ENCODE measurements at regions not wholly inside any gene's neighbourhood (a gene's known extent, or its start where the extent isn't known, plus 50 kb on each side); places are given as distances from the start of the nearest gene placed in this dataset.
"Not testable (repeated sequence)": the region's sequence is repeated elsewhere in the genome, so short reads cannot be mapped to it uniquely, and the experiment has no call there.

DNA sequence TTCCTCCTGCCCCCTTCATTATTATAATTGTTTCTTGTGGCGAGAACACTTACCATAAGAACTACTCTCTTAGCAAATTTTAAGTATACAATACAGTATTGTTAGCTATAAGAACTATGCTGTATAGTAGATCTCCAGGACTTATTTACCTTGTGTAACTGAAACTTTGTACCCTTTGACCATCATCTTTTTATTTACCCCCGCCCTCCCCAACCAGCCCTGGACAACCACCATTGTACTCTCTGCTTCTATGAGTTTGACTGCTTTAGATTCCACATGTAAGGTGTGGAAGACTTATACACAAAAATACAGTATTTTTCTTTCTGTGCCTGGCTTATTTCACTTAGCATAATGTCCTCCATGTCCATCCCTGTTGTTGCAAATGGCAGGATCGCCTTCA lies 161.1 kb downstream of the PHF8 start:
- no peak for FAIRE-seq
- DNase-seq (ENCODE audit: insufficient read length, low spot score): no peak

DNA sequence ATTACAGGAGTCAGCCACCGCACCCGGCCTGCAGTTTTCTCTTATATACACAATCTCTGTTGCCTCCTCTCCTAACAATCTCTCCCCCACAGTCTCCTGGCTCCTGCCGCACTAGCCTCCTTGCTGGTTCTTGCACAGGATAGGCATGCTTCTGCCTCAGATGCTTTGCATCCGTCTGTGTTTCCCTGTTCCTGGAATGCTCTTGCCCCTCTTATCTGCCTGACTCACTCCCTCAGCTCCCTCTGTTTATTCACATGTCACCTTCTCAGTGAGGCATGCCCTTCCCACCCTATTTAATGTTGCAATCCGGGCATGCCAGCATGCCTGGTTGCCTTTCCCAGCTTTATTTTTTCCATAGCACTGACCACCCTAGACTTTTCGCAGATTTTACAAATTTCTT lies 161.9 kb downstream of the PHF8 start:
- no peak for FAIRE-seq

DNA sequence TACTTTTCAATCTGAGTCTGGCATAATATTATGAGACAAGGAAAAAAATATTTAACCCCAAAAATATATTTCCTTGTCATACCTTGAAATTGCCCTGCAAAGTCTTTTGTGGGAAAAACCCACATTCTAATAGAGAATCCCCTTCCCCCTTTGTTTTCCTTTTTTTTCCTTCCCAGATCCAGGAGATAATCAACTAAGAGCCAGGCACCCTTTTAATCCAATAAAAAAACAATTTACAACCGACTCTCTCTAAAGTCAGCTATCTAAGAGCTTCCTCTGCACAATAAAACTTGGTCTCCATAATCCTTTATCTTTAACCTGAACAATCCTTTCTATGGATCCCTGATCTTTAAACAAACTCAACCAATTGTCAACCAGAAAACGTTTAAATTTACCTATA lies 163.5 kb downstream of the PHF8 start:
- DNase-seq (ENCODE audit: insufficient read length, low spot score); FAIRE-seq: not testable (repeated sequence)

More for the DNA sequence above, 161.9 kb downstream of the PHF8 start:
- DNase-seq (ENCODE audit: insufficient read length, low spot score): no peak

DNA sequence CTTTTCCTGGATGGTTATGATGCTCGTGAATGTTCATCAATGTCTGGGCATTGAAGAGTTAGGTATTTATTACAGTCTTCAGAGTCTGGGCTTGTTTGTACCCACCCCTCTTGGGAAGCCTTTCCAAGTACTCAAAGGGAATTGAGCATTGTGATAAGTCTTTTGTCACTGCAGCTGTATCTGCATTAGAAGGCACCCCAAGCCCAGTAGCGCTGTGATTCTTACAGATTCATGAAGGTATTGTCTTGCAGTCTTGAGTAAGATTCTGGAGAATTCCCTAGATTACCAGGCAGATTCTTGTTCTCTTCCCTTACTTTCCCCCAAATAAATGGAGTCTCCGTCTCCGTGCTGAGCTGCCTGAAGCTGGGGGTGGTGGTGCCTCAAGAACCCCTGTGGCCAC lies 173.4 kb upstream of the HUWE1 start:
- DNase-seq (ENCODE audit: insufficient read length, low spot score): no peak
- FAIRE-seq: no peak

DNA sequence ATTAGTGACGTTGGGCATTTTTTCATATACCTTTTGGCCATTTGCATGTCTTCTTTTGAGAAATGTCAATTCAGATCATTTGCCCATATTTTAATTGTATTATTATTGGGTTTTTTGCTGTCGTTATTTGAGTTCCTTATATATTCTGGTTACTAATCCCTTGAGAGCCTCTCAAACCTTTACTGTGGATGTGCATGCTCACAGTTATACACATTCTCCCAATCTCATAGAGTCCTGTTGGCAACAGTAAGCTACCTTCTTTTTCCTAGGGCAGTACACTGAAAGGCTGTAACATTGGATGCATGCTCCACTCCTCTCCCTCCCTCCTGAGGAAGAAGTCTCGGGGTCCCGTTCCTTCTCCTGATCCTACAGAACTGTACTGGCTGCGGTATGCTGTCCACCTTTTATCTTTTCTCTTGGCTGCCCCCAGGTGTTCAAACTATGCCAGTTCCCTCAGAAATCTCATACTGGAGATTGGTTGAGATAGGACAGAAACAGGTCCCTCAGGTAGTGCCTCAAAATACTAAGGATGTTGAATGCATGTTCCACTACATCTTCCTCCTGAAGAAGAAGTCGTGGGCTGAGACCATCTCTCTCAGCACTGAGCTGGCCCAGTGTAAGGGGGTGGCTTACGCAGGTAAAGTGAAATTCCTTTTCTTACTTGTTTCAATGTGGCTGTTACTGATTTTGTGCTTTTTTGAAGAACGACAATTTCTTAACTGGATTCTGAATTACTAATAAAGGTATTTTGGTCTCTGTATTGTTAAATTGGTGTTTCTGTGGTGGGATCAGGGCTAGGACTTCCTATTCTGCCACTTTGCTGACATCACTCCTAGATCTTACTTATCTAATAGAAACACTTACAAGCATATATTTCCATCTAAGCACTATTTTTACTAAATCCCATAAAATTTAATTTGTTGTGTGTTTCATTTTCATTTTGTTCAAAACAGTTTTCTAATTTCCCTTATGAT lies 145.4 kb upstream of the HUWE1 start:
- DNase-seq (ENCODE audit: insufficient read length, low spot score): peak; percentile 11
- no peak for FAIRE-seq

DNA sequence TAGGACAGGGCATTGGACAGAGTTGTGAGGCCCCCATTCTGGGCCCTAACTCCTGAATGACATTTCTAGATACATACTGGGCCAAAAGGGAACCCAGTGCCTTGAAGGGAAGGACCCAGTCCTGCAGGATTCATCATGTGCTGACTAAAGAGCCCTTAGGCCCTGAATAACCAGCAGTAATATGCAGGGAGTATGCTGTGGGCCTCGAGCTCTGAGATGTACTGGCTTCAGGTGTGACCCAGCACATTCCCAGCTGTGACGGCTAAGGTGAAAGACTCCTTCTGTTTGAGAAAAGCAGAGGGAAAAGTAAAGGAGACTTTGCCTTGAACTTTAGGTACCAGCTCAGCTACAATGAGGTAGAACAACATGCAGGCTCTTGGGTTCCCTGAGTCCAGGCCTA lies 138.2 kb upstream of the HUWE1 start:
- FAIRE-seq (no peak), DNase-seq (ENCODE audit: insufficient read length, low spot score) (no peak)

DNA sequence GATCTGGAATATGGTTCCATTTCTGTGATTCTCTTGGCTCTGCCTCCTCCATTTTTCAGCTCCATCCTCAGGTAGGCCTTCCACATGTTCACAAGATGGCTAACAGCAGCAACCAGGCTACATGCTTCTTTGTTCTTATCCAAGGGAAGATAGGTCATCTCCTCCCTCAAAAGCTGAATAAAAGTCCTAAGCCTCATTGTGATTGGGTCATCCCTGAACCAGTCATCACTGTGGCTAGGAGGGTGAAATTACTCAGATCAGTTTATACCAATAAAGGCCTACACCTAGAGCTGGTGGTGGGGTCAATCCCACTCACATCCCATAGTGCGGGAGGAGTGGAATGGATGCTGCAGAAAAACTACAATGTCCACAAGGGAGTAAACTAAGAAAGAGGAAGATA lies 131.6 kb upstream of the HUWE1 start:
- not testable (repeated sequence) for DNase-seq (ENCODE audit: insufficient read length, low spot score); FAIRE-seq

DNA sequence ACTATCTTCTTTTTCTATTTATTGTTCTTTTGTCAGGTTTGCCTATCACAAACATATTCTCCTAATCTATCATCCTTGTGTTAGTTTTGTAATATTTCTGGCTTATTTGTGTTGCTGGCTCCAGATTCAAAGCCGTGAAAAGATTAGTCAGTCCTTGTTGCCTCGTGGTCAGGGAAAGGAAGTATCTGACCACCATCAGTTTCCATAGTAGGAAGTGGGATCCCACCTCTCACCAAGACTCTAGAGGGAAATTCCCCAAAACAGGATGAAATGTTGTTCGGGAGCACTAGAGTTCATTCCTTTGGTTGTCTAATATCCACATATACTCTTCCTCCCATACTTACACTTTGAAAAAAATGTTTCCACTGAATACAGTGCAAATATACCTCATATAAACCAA lies 131.0 kb upstream of the HUWE1 start:
- FAIRE-seq (no peak), DNase-seq (ENCODE audit: insufficient read length, low spot score) (no peak)

DNA sequence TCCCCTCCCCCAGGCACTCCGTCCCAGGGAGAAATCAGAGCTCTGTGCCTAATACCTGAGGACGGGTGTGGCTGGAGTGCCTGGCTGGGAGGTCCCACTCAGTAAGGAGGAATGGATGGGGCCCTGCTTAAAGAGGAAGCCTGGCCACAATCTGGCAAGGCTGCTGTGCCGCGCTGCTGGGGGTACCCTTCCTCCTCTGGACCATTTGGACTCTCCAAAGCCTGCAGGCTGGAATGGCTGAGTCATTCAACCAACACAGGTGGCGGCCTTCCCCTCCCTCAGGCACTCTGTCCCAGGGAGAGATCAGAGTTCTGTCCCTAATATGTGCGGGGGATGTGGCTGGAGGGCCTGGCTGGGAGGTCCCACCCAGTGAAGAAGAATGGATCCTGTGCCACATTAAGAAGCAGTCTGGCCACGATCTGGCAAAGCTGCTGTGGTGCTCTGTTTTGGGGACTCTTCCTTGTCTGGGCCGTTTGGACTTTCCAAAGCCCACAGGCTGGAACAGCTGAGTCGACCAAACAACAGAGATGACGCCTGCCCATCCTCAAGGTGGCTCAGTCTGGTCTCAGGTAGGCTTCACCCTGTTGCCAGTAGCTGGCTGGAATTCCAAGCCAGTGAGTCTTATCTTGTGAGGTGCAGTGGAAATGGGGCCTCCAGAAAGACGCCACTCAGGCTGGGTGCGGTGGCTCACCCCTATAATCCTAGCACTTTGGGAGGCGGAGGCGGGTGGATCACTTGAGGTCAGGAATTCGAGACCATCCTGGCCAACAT lies 127.3 kb upstream of the HUWE1 start:
- DNase-seq (ENCODE audit: insufficient read length, low spot score) (no peak), FAIRE-seq (no peak)

DNA sequence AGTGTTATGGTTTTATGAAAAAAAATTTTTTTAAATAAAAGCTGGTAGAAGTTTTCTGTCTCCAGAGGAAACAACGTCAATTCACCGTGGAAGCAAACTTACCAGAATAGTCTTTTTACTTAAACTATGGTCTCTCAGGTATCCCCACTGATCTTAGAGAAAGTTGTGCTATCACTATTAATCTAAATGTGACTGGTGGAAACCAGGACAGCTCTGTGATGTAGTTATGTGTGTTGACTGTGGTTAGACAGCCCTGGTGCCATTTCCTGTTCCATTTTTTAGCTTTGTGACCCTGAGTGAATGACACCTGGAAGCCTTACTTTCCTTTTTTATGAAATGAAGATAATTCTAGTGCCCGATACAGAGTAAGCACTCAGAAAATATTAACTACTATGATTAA lies 111.8 kb upstream of the HUWE1 start:
- DNase-seq (ENCODE audit: insufficient read length, low spot score): no peak
- FAIRE-seq: no peak

DNA sequence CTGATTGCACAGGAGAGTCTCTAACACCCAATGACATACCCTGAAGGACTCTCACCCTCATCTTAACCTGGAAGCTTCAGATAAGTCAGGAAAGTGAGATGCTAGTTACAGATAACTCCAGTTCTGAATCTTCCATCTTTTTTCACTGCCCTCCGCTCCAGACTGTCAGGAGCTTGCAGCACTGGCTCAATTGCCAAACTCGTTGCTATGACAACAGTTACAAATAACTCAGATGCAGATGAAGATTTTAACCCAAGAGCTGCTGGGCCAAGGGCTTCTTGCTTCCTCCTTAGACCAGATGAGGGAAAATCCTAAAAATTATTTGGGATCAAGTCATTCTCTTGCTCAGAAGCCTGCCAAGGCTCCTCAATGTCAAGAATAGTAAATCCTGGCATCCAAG lies 109.1 kb upstream of the HUWE1 start:
- FAIRE-seq (no peak), DNase-seq (ENCODE audit: insufficient read length, low spot score) (no peak)

DNA sequence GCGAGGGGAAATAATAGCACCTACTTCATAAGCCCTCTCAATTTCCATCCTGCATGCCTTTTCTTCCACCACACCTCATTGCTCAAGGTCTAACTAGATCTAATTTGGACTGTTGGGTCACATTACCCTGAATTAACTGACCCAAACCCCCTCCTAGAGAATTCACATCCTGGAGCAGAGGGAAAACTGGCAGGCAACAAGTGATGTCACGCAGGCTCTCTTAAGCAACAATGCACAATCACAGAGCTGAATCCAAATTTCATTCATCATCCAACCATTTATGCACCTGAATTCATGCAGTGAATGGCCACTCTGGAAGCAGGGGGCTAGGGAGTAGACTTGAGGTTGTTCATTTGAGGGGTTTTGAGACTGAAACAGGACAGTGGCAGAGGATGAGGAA lies 107.7 kb upstream of the HUWE1 start:
- no peak for FAIRE-seq

DNA sequence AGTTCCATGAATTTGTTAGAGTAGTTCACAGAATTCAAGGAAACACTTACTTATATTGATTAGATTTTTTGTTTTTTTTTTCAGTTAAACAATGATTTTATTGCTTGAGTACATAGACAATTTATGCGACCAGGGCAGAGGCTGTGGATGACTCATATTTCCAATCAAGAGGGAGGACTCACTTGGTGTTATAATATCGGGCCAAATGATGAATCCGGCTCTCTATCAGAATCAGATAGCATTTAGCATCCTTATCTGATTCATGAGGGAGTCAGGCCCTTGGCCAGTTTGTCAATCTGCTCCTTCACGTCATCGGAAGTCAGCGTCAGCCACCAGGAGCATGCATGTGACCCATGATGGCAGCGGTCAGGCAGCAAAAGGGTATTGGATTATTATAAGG lies 82.3 kb upstream of the HUWE1 start:
- no peak for FAIRE-seq
- DNase-seq (ENCODE audit: insufficient read length, low spot score): no peak

More for the DNA sequence above, 107.7 kb upstream of the HUWE1 start:
- DNase-seq (ENCODE audit: insufficient read length, low spot score): no peak

DNA sequence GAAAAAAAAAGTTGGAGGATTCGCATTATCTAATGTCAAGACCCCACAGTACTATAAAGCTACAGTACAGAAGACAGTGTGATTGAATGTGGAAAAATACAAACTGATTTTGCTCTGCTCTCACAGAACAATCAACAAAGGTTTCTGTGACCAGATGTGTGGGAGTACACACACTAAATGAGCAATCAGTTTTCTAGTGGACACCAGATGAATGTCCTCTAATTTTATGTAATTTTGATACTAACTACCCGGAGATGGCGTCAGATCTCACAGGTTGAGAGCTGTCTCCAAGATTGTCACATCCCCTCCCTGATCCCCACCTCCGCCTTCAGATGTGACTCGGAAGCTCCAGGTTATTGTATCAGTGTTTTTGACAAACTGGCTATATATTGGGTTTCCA lies 81.9 kb upstream of the HUWE1 start:
- DNase-seq (ENCODE audit: insufficient read length, low spot score): no peak

DNA sequence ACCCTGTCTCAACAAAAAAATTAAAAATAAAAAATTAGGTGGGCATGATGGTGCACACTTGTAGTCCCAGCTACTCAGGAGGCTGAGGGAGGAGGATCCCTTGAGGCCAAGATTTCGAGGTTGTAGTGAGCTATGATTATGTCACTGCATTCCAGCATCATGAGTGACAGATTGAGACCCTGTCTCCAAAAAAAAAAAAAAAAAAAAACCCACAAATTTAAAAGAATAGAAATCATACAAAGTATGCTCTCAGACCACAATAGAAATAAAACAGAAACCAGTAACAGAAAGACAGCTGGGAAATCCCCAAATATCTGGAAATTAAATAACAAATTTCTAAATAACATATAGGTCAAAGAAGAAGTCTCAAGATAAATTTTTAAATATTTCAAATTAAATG lies 81.0 kb upstream of the HUWE1 start:
- DNase-seq (ENCODE audit: insufficient read length, low spot score) (no peak), FAIRE-seq (no peak)

More for the DNA sequence above, 81.9 kb upstream of the HUWE1 start:
- no peak for FAIRE-seq

DNA sequence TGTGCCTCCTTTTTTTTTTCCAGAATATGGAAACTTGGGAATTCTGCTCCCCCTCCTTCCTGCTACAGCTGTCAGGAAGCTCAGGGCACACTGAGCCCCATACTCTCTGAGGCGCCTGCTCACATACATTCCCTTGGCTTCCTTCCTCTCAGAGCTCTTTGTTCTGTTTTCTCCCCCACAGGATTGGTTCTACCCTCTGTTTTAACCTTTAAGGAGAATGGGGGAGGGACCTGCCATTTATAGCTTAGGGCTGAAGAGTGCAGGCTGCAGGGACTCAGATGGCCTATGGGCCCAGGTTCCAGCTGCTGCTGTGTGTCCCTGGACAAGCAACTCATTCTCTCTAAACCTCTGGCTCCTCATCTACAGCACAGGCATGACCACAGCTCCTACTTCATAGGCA lies 70.7 kb upstream of the HUWE1 start:
- DNase-seq (ENCODE audit: insufficient read length, low spot score); FAIRE-seq: not testable (repeated sequence)

DNA sequence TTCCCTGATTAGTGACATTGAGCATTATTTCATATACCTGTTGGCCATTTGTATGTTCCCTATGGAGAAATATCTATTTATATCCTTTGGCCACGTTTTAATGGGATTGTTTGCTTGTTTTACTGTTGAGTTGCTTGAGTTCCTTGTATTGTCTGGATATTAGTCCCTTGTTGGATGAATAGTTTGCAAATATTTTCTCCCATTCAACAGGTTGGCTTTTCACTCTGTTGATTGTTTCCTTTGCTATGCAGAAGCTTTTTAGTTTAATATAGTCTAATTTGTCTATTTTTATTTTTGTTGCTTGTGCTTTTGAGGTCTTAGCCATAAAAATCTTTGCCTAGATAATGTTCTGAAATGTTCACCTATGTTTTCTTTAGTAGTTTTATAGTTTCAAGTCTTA lies 60.2 kb upstream of the HUWE1 start:
- no peak for DNase-seq (ENCODE audit: insufficient read length, low spot score)
- FAIRE-seq: no peak

DNA sequence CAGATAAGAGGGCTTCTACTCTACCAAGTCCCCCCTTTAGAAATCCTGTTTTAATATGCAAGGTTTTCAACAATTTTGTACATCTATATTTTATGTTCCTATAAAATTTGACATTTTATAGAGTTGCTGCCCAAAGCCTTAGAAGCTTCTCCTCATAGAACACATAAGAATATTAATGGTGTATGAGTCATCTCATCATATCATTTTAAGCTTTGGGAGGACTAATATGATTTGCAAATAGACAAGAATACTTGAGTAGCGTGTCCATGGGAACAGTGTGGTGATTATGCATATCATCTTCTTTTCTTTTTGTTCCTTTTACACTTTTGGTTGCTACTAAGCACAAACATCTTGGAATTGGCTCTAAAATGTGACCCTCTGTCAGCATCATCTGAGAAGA lies 56.7 kb upstream of the HUWE1 start:
- FAIRE-seq: no peak
- no peak for DNase-seq (ENCODE audit: insufficient read length, low spot score)

DNA sequence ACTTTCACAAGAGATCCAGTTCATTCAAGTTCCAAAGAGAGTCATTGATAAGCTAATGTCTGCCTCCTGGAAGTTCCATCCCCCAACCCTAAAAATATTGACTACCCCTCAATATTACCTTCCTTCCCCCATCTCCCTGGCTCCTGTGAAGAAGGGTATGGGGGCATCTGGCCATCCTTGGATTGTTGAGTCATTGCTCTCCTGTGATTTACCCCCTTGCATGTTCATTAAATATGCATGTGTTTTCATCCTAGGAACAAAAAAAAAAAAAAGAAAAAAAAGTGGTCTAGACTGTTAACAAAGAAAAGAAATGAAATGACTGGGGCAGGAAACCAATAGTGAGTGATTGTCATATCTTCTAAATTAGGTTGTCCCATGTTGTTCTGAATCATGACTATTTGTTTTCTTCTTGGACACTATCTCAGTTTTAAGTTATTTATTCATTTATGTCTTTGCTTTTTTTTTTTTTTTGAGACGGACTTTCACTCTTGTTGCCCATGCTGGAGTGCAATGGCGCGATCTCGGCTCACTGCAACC lies 51.9 kb upstream of the HUWE1 start:
- FAIRE-seq: no peak
- DNase-seq (ENCODE audit: insufficient read length, low spot score): no peak

Data from HTR-8/SVneo (cell line).